Keratinocyte (primary cell): ENCODE measurements at regions not wholly inside any gene's neighbourhood (a gene's known extent, or its start where the extent isn't known, plus 50 kb on each side); places are given as distances from the start of the nearest gene placed in this dataset.
"Not testable (repeated sequence)": the region's sequence is repeated elsewhere in the genome, so short reads cannot be mapped to it uniquely, and the experiment has no call there.

Source experiments
- DNase-seq: peaks from one replicate; pipeline ENCODE4 v3.0.0-alpha.2; 2011; ENCODE audit warnings: low read depth, missing footprints, low spot score
- FAIRE-seq: peaks from 2 replicates; lab custom pipeline; 2011; peaks lifted over from hg19 to GRCh38; lab: Jason Lieb, UNC
- H2AFZ ChIP-seq: 2 replicates; pipeline ENCODE4 v1.6.0; 2012; ENCODE audit warnings: low read length, control low read depth, inconsistent platforms; ENCODE audit not compliant: control insufficient read depth
- H3K27ac ChIP-seq: 2 replicates; pipeline ENCODE4 v1.5.1; 2011; ENCODE audit warnings: low read length; ENCODE audit not compliant: control insufficient read depth, insufficient read depth
- H3K27me3 ChIP-seq: 3 replicates; pipeline ENCODE4 v1.6.0; 2011; ENCODE audit warnings: low read length; ENCODE audit not compliant: control insufficient read depth, insufficient read depth; ENCODE audit errors: extremely low read depth
- H3K36me3 ChIP-seq, 2 experiments: 2 replicates in 1 of 2; 3 replicates in 1 of 2; pipeline ENCODE4 v1.5.1; 2011; ENCODE audit warnings: low read length in 2 of 2, mild to moderate bottlenecking in 1 of 2; ENCODE audit not compliant: control insufficient read depth in 2 of 2, insufficient read depth in 2 of 2; ENCODE audit errors: extremely low read depth in 1 of 2
- H3K4me1 ChIP-seq: 3 replicates; pipeline ENCODE4 v1.5.1; 2011; ENCODE audit warnings: low read length; ENCODE audit not compliant: control insufficient read depth, insufficient read depth; ENCODE audit errors: extremely low read depth
- H3K4me2 ChIP-seq: 3 replicates; pipeline ENCODE4 v1.6.0; 2011; ENCODE audit warnings: low read depth, low read length; ENCODE audit not compliant: control insufficient read depth, insufficient read depth; ENCODE audit errors: extremely low read depth
- H3K4me3 ChIP-seq, 3 experiments: fragments of 200-600 bp in 1 of 3; sonication (generic) in 1 of 3; 2 replicates in 2 of 3; 3 replicates in 1 of 3; pipeline ENCODE4 v1.5.1; 2011 to 2016; ENCODE audit warnings: low read length in 3 of 3, mild to moderate bottlenecking in 3 of 3, control low read depth in 2 of 3, inconsistent platforms in 1 of 3, low read depth in 1 of 3, mixed read lengths in 1 of 3, mixed run types in 1 of 3, moderate library complexity in 1 of 3; ENCODE audit not compliant: control insufficient read depth in 2 of 3, insufficient read depth in 2 of 3; ENCODE audit errors: extremely low read depth in 1 of 3
- H3K79me2 ChIP-seq: 2 replicates; pipeline ENCODE4 v1.6.0; 2012; ENCODE audit warnings: low read length; ENCODE audit not compliant: control insufficient read depth, insufficient read depth
- H3K9ac ChIP-seq: 3 replicates; pipeline ENCODE4 v1.6.0; 2011; ENCODE audit warnings: low read length; ENCODE audit not compliant: control insufficient read depth, insufficient read depth; ENCODE audit errors: extremely low read depth
- H3K9me1 ChIP-seq: 3 replicates; pipeline ENCODE4 v1.6.0; 2011; ENCODE audit warnings: low read length; ENCODE audit not compliant: control insufficient read depth, insufficient read depth; ENCODE audit errors: extremely low read depth
- H3K9me3 ChIP-seq: 2 replicates; pipeline ENCODE4 v1.5.1; 2012; ENCODE audit warnings: low read depth, low read length; ENCODE audit not compliant: control insufficient read depth
- H4K20me1 ChIP-seq: 3 replicates; pipeline ENCODE4 v1.6.0; 2011; ENCODE audit warnings: low read length; ENCODE audit not compliant: control insufficient read depth, insufficient read depth; ENCODE audit errors: extremely low read depth
- EZH2 ChIP-seq: IDR thresholded peaks from one replicate; pipeline ENCODE4 v1.6.1; 2012; ENCODE audit warnings: inconsistent platforms, mild to moderate bottlenecking, low read length, moderate library complexity
- dilution Hi-C: fragments of 300-500 bp; cut with MboI; formaldehyde crosslinking; loops from one replicate; pipeline ENCODE4 v1.7.0; 2020; ENCODE audit warnings: low sequenced_read_pairs; ENCODE audit not compliant: extremely low pct_ligation_motif_present
- TF ChIP-seq, protein P1 (sequence below), 3 experiments: IDR thresholded peaks in 1 of 3; conservative IDR thresholded peaks in 1 of 3; optimal IDR thresholded peaks in 1 of 3; 2 replicates in 2 of 3; 3 replicates in 1 of 3; pipeline versions ENCODE3 to v1.5.1; 2011; ENCODE audit warnings: low read length in 3 of 3, mild to moderate bottlenecking in 3 of 3, moderate library complexity in 2 of 3, control low read depth in 1 of 3, inconsistent platforms in 1 of 3; ENCODE audit not compliant: insufficient read depth in 2 of 3; ENCODE audit errors: extremely low read depth in 1 of 3

DNA sequence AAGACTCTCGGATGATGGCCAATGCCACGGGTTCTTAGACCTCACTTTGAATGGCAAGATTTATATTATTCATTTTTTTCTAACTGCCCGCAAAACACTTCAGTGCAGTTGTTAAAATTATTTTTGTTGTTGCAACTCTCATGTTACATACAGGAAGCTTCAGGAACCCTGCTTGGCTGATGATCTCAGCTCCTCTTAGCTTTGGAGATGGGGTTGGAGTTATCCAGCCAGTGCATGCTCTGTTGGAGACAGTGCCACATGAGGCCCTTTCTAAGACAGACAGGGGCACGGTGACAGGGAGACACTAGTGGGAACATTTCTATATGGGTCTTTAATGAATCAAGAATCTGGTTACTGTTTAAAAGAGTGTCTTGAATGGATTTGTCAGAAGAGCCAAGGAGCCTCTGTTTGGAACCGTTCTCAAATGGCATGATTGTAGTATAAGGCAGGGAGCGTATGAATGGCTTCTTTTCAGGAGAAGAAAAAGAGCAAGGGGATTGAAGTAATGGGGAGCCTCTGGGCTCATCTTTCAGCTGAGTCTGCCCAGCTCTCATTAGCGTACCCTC lies 61.9 kb upstream of the ENPP6 start:
- Histone ChIP-seq H3K9me1 (no peaks in the 10 kb centered on the region), H4K20me1 (no peaks in the 10 kb centered on the region), H3K79me2 (no peaks in the 10 kb centered on the region), H3K9me3 (peaks cover 2% of the 10 kb centered on the region), H3K4me3 (no peak overlapping the region), H3K4me1 (peaks cover 13% of the 10 kb centered on the region), H3K27me3 (no peaks in the 10 kb centered on the region), H3K36me3 (no peaks in the 10 kb centered on the region), H3K4me2 (no peak overlapping the region), H3K27ac (no peak overlapping the region), H3K9ac (no peak overlapping the region), H2AFZ (no peak overlapping the region)
- FAIRE-seq: no peak
- no peak for DNase-seq
- dilution Hi-C loops: no loop called here
- no peak for TF ChIP-seq EZH2
- TF ChIP-seq, protein P1, sequence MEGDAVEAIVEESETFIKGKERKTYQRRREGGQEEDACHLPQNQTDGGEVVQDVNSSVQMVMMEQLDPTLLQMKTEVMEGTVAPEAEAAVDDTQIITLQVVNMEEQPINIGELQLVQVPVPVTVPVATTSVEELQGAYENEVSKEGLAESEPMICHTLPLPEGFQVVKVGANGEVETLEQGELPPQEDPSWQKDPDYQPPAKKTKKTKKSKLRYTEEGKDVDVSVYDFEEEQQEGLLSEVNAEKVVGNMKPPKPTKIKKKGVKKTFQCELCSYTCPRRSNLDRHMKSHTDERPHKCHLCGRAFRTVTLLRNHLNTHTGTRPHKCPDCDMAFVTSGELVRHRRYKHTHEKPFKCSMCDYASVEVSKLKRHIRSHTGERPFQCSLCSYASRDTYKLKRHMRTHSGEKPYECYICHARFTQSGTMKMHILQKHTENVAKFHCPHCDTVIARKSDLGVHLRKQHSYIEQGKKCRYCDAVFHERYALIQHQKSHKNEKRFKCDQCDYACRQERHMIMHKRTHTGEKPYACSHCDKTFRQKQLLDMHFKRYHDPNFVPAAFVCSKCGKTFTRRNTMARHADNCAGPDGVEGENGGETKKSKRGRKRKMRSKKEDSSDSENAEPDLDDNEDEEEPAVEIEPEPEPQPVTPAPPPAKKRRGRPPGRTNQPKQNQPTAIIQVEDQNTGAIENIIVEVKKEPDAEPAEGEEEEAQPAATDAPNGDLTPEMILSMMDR (optimal IDR thresholded peaks at IDR 0.05 in 1 of 3, IDR thresholded peaks at IDR 0.05 in 1 of 3, conservative IDR thresholded peaks at IDR 0.05 in 1 of 3; ENCODE audit: extremely low read depth in 1 of 3, insufficient read depth in 2 of 3, low read length in 3 of 3): no peak

DNA sequence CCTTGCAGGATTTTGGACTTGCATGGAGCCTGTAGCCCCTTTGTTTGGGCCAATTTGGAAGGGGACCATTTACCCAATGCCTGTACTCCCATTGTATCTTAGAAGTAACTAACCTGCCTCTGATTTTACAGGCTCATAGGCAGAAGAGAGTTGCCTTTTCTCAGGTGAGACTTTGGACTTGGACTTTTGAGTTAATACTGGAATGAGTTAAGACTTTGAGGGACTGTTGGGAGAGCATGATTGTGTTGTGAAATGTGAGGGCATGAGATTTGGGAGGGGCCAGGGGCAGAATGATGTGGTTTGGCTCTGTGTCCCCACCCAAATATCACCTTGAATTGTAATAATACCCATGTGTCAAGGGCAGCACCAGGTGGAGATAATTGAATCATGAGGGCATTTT lies 60.1 kb upstream of the ENPP6 start:
- H3K79me2 ChIP-seq, H3K36me3 ChIP-seq, H3K4me3 ChIP-seq, dilution Hi-C loops, H3K27me3 ChIP-seq, FAIRE-seq, H4K20me1 ChIP-seq, H3K27ac ChIP-seq, H3K4me2 ChIP-seq, H3K9ac ChIP-seq, DNase-seq, H3K9me3 ChIP-seq, H3K9me1 ChIP-seq, H2AFZ ChIP-seq: not testable (repeated sequence)
- peaks cover 10% of the 10 kb centered on the region for H3K4me1 ChIP-seq

DNA sequence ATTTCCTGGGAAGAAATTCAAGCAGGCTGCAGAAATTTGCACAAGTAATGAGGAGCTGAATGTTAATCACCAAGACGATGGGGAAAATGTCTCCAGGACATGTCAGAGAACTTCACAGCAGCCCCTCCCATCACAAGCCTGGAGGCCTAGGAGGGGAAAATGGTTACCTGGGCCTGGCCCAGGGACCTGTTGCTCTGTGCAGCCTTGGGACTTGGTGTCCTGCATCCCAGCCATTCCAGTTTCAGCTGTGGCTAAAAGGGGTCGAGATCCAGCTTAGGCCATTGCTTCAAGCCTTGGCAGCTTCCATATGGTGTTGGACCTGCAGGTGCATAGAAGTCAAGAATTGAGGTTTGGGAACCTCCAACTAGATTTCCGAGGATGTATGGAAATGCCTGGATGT lies 59.3 kb upstream of the ENPP6 start:
- H3K9me1 ChIP-seq, H4K20me1 ChIP-seq, H3K79me2 ChIP-seq, H3K4me3 ChIP-seq, H3K9ac ChIP-seq, dilution Hi-C loops, H2AFZ ChIP-seq, H3K36me3 ChIP-seq, H3K4me2 ChIP-seq, H3K4me1 ChIP-seq, FAIRE-seq, H3K27ac ChIP-seq, H3K27me3 ChIP-seq, DNase-seq, H3K9me3 ChIP-seq: not testable (repeated sequence)

DNA sequence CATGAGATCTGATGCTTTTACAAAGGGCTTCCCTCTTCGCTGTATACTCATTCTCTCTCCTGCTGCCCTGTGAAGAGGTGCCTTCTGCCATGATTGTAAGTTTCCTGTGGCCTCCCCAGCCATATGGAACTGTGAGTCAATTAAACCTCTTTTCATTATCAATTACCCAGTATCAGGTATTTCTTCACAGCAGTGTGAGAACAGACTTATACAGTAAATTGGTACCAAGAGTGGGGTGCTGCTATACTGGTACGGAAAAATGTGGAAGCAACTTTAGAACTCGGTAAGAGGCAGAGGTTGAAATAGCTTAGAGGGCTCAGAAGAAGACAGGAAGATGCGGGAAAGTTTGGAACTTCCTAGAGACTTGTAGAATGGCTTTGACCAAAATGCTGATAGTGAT lies 58.7 kb upstream of the ENPP6 start:
- H3K4me3 ChIP-seq, H3K9me3 ChIP-seq, H3K4me2 ChIP-seq, H3K9ac ChIP-seq, H3K4me1 ChIP-seq, H4K20me1 ChIP-seq, H3K9me1 ChIP-seq, H3K27me3 ChIP-seq, H3K36me3 ChIP-seq, H3K79me2 ChIP-seq, FAIRE-seq, H3K27ac ChIP-seq, H2AFZ ChIP-seq, dilution Hi-C loops, DNase-seq: not testable (repeated sequence)
